ENCODE measurements at regions not wholly inside any gene's neighbourhood (a gene's known extent, or its start where the extent isn't known, plus 50 kb on each side); places are given as distances from the start of the nearest gene placed in this dataset.
"Not testable (repeated sequence)": the region's sequence is repeated elsewhere in the genome, so short reads cannot be mapped to it uniquely, and the experiment has no call there.

DNA sequence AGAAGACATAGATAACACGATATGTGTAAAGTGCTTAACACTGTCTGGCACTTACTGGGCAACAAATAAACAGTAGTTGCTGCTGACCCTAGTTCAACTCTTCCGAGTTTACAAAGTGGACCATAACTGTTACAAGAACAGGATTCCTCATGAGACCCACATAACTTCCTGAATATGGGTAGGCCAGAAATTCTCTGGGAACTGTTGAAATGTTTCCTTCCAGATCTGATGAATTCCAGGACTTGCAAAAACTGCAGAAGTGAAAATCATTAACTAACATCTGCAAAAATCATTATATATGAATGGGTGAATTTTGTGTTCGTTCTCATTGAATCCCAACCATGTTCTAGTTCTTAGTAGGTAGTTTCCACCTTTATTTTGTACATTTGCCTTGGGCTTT, 181.7 kb upstream of the MME start:
- DNase-seq: no peak

DNA sequence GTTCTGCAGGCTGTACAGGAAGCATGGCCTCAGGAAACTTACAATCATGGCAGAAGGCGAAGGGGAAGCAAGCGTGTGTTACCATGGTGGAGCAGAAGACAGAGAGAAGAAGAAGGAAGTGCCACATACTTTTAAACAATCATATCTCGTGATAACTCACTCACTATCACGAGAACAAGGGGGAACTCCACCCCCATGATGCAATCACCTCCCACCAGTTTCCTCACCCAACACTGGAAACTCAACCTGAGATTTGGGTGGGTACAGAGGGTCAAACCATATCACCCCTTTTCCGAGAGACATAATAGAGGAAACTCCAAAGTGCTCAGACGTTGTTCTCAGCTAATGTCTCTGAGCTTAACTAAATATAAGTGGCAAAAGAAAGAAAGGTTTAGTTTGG, 186.3 kb upstream of the MME start:
- no peak for DNase-seq

DNA sequence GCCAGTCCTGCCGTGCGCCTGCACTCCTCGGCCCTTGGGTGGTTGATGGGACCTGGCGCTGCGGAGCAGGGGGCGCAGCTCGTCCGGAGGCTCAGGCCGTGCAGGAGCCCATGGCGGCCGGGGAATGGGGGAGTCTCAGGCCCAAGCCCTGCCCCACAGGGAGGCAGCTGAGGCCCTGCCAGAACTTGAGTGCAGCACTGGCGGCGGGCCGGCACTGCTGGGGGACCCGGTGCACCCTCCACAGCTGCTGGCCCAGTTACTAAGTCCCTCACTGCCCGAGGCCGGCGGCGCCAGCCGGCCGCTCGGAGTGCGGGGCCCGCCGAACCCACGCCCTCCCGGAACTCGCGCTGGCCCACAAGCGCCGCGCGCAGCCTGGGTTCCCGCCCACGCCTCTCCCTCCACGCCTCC, 190.9 kb upstream of the MME start:
- DNase-seq: no peak

DNA sequence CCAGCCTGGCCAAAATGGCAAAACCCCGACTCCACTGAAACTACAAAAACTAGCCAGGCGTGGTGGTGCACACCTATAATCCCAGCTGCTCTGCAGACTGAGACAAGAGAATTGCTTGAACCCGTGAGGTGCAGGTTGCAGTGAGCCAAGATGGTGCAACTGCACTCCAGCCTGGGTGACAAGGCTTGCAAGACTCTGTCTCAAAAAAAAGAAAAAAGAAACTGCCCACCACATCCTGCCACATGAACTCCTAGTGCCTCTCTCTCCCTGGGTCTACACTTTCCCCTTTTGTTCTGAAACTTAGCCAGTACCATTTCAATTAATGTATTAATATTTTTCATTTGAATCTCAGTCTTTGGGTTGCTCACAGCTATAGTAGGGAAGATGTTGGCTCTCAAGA, 192.2 kb upstream of the MME start:
- no peak for DNase-seq

DNA sequence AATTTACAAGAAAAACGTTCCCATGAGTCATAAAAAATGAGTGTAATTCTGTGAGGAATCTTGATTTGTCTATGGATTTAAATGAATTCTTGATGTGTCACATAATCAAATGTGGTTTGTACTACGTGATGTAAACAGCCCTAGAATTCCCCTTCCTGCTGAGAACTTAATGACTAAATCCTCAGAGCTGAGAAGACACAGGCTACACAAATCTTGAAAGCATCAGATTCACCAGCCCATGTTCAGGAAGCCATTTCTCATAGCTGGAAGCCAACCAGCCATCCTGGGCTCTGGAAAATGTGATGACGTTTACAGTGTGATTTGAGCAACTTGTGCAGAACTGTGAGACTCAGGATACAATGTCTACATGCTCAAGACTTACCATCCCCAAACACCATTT, 193.7 kb upstream of the MME start:
- DNase-seq: no peak

DNA sequence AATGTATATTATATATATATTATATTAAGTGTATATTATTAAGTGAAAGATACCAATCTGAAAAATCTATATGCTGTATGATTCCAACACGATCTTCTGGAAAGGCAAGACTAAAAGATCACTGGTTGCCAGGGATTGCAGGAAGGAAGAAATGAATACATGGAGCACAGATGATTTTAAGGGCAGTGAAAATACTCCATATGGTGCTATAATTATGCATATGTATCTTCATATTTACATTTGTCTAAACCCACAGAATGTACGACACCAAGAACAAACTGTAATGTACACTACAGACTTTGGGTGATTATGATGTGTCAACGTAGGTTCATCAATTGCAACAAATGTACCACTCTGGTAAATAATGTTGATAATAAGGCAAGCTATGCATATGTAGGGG, 194.7 kb upstream of the MME start:
- DNase-seq: no peak

DNA sequence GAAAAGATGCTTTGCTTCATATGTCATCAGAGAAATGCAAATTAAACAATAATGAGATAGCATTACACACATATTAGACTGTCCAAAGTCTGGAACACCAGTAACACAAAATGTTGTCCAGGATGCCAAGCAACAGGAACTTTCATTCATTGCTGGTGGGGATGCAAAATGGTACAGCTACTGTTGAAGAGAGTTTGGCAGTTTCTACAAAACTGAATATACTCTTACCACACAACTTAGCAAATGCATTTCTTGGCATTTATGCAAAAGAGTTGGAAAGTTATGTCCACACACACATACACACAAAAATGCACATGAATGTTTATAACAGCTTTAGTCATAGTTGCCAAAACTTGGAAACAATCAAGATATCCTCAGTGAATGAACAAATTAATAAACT, 195.2 kb upstream of the MME start:
- DNase-seq: no peak

DNA sequence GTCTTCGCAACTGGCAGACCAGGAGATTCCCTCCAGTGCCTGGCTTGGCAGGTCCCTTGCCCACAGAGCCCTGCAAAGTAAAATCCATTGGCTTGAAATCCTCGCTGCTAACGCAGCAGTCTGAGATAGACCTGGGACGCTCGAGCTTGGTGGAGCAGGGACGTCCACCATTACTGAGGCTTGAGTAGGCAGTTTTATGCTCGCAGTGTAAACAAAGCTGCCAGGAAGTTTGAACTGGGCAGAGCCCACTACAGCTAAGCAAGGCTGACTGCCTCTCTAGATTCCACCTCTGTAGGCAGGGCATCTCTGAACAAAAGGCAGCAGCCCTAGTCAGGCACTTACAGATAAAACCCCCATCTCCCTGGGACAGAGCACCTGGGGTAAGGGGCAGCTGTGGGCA, 205.0 kb upstream of the MME start:
- DNase-seq: no peak

DNA sequence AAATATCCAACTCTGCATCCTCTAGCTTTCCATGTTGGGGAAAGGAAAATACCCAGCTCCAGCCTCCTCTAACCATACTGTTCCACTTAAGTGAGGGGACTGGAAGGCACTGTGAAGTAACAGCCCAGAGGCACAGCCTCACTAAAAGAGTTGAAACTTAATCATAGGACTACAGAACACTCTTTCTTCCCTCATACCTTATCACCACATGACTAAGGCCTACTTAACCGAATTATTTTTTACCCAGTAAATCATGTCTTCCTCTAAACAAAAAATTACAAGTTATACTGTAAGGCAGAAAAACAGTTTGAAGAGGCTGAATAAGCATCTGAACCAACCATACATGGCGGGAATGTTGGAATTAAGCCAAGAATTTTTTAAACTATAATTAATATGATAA, 207.4 kb upstream of the MME start:
- DNase-seq: no peak

DNA sequence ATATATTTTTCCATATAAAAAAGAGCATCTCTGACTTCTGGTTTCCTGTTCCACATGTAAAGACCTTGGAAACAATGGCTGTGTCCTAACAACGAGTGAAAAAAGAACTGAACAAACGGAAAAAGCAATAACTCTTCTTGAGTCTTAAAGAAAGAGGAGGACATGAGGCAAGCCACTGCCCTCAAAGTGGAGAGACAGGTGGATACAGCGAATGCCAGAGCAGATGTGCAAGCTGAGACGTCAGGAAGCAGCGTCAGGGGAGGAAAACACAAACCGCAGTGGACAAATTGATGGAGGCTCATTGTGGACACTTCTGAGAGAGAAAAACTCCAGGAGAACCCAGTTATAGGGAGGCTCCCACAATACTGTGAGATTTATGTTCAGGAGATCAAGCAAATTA, 208.0 kb upstream of the MME start:
- no peak for DNase-seq

DNA sequence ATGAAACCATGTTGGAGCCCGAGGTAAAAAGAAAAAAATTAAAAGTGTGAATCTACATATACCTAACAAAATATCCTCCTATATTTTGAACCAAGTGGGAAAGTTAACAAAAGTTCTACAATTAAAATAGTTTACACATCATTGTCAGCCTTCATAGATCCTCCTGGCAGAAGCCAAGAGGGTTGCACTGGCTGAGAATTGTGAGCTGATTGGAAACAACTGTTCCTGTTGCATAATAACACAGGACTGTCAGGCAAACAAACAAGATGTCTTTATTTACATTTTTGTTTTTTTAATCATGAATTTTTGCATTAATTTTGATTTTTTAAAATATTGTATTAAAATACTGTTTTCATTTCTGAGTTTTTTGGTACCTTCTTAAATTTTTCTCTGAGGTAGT, 215.2 kb upstream of the MME start:
- DNase-seq: no peak

DNA sequence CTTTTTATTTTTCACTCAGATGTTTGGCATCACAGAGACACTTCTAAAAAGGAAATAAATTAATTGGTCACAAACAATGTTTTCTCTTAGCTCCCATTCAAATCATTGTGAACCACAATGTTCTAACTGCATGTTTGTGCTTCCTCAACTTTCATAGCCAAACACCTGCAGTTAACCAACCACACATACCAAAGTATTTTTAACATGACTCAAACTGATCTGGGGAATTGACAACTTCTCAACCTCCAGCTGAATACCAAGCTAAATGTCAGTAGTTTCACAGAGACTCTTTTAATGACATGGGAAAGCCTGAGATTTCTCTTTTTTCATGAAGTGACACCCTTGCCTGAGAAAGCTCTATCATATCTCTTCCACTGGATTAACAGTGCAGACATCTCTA, 217.9 kb upstream of the MME start:
- no peak for DNase-seq

DNA sequence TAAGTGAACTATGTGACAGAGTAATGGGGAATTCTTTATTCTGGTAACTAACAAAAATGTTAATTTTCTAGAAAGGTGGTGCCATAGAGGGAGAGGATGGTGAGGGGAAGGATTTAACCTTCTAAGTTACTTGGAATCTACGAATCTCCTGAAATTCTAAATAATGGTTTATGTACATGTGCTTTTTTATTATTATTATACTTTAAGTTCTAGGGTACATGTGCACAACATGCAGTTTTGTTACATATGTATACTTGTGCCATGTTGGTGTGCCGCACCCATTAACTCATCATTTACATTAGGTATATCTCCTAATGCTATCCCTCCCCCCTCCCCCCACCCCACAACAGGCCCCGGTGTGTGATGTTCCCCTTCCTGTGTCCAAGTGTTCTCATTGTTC, 227.1 kb upstream of the MME start:
- not testable (repeated sequence) for DNase-seq

DNA sequence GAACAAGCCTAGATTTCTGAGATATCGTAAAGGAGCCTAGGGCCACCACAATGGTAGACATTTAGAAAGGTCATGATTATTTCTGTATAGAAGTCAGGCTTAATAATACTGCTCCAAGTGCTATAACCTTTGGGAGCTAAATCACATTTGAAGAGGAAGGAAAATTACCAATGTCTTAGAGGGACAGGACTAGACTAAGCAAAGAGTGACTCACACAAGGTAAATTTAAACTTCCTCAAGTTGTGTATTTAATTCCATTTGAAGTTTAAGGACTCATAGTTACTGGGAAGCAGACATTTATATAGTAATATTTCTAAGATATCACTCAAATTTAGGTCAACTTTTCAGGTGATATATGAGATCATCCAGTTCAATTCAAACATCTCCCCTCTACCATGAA, 227.6 kb upstream of the MME start:
- DNase-seq: no peak

DNA sequence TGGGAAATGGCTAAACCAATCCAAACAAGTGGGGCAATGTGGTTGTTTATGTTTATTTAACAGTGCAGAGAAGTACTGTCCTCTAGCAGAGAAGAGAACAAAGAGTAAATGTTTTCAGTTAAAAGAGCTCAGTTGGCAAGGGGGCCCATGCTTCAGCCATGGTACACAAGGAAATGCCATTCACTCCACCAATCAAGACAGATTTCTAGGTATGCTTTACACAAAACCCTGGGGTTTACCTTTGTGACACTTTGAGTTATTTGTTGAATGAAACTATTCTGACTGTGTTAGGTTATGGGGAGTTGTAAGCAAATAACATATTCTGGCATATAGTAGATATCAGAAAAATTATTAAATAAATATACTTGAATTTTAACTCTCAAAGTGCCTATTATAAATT, 228.5 kb upstream of the MME start:
- no peak for DNase-seq

DNA sequence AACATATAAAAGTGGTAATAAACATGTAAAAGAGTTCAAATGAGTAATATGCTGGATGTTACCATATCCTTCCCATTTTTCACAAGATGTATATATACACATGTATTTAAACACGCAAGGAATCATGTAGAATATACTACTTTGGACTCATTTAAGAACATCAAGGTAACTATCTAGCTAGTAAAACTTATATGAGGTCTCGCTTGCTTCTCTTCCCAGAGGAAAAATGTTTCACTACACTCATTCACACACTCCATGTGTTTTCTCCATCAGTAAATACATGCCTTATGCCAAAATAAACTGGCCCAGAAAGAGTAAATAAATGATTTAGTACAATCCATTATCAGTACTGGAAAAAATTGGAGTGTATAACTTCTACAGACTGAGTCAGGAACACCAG, 229.2 kb upstream of the MME start:
- no peak for DNase-seq

DNA sequence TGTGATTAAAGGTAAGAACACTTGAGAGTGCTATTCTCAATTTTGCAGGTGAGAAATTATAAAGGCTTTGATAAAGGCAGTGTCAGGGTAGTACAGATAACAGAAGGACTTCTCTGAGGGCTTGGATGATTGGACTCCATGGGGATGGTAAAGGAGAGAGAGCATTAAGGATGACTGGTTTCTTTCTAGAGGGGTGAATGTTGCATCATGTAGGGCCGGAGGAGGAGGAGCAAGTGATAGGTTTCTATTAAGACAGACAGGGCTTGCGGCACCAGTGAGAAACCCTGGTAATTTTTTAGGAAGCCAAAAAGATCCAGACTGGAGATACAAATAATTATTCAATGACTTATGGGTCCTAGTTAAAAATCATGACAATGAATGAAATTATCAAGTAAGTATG, 230.7 kb upstream of the MME start:
- DNase-seq: no peak

DNA sequence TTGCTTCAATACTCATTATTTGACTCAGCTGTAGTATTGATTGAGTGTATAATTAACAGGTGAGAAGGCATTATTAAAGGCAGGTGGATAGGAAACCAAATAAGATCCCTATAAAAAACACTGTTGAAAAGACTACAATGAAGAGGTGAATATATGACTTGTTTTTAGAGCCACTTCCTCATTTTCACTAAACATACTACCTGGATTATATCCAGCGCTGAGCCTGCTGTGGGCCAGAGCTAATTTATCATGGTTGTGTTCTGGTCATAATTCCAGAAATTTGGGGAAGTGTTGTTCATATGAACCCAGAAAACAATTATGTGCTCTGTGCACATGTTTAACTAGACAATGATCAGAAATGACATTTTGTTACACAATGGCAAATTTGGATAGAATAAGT, 235.3 kb upstream of the MME start:
- DNase-seq: no peak

DNA sequence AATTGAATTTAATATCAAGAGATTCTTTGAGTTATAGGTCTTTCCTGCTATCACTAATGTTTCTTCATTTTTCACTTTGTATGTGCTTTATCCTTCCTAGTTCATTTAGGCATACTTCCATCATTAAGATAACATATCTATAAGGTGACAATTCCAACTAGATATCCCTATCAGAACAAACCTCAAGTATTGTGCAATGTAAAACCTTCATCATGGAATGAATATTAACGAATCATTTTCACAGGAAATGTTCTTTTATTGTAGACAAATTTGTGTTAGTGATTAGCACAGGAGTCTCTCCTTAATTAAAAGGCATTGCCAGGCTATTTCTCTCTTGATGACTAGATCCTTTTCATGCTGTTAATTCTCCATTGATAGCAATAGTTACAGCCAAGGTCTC, 236.5 kb upstream of the MME start:
- DNase-seq: no peak

DNA sequence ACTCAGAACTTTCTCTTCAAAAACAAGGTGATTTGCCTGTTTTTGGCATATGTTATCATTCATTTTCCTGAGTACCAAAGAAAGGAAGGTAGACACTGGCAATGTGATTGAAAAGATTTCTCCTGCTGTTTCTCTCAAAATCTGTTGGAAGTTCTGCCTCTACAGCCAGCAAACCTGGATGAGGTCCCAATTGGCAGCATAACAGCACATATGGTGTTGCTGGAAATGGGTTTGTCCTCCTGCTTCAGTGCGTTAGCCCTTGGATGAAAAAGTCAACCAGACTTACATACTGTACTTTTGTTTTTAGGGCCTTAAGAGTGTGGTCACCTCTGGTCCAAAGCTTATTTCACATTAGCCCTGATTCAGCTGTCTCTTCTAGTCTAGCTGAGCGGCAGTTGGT, 237.6 kb upstream of the MME start:
- DNase-seq: no peak

DNA sequence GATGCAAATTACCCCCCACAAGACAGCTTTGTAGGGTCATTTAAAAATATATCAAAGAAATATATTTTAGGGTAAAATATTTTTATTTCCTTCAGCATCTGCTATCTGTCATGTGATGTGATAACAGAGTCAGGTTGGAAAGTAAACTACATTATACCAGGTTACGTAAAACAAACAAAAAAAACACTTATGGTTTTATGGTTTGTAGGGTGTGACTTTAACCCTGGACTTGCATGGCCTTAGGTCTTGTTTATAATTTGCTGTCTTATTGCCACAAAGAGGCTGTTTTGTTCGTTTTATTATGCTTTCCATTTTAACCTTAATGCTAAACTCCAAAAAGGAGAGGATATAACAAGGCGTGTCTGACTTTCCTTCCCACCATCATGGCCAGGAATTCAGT, 244.5 kb upstream of the MME start:
- DNase-seq: no peak

DNA sequence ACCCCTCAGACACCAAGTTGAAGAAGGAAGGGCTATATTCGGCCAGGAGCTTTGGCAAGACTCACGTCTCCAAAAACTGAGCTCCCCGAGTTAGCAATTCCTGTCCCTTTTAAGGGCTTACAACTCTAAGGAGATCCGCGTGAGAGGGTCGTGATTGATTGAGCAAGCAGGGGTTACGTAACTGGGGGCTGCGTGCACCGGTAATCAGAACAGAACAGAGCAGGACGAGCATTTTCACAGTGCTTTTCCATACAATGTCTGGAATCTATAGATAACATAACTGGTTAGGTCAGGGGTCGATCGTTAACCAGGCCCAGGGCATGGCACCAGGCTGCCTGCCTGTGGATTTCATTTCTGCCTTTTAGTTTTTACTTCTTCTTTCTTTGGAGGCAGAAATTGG, 245.3 kb upstream of the MME start:
- DNase-seq: not testable (repeated sequence)

DNA sequence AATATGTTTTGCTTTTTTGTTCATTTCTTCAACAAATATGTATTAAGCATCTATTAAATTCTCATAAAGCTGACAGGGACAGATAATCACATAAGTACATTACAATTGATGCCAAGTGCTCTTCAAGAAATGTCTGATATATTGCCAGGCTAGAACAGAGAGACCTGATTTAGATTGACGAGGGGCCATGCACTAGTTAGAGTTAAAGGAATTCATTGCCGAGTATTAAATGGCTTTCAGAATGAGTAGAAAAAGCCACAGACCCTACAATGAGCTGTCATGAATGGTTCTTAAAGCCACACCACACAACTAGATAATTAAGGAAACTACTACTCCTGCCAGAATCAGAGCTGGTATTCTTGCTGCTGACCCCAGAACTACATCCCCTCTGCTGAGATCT, 250.2 kb upstream of the MME start:
- DNase-seq: no peak

DNA sequence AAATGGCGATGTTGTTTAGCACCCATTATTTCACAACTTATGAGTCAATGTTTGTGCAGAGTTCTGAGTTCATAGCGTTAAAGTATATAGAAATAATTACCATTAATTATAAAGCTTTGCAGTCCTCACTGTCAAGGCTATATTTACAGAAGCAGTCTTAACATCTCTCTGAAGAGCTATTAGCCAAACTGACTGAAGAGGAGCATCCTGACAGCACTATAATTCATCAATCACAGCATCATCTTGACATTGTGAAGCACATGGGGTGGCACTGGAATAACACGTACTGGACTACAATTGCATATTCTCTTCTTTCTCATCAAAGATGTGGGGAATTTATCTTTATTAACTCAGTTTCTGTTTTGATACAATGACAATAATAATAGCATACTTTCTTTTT, 260.6 kb upstream of the MME start:
- DNase-seq: no peak

DNA sequence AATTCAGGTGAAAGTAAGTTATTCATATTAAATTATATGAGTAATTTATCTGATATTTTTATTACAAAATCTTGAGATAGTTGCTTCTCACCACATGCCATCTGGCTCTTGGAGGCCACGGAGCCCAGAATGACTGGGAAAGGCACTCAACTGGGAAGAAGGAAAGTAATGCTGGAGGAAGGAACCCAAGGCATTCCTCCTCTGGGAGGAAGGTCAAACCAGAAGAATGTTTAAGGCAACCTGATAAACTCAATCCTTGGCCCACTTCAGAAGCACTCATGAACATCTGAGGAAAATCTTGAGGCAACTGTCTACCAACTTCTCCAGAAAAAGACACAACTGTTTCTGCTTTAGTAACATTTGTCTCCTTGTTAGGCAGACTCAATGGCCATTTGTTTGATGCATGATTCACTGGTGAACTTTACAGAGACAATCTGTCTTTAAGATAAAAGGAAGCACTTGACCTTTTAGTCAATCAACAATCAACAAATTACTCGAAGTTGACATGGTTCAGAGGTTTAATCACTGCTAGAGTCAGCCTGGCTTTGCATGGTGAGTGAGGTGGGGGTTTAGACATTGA, 261.4 kb upstream of the MME start:
- DNase-seq: no peak

DNA sequence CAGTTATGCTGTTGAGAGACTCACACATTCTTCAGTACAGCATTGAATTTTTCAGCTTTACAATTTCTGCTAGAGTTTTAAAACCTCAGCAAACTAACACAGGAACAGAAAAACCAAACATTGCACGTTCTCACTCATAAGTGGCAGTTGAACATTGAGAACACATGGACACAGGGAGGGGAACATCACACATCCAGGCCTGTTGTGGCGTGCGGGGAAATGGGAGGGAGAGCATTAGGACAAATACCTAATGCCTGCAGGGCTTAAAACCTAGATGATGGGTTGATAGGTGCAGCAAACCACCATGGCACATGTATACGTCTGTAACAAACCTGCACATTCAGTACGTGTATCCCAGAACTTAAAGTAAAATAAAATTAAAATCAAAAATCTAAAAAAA, 270.1 kb upstream of the MME start:
- not testable (repeated sequence) for DNase-seq
